Neural progenitor cell (in vitro differentiated cells): ENCODE measurements at regions not wholly inside any gene's neighbourhood (a gene's known extent, or its start where the extent isn't known, plus 50 kb on each side); places are given as distances from the start of the nearest gene placed in this dataset.

Experiments
- DNase-seq: peaks from one replicate; pipeline ENCODE4 v3.0.0-alpha.2; 2016; ENCODE audit warnings: low spot score
- H2AFZ ChIP-seq: fragments of 200-600 bp; sonication (generic); replicated peaks from 2 replicates; pipeline ENCODE4 v1.6.1; 2016; ENCODE audit warnings: antibody characterized with exemption
- H3F3A ChIP-seq: fragments of 200-600 bp; sonication (generic); 2 replicates; pipeline ENCODE4 v1.6.1; 2016; ENCODE audit warnings: antibody characterized with exemption, low read depth
- H3K27ac ChIP-seq: fragments of 200-600 bp; sonication (generic); 2 replicates; pipeline ENCODE4 v1.5.1; 2016; ENCODE audit warnings: mild to moderate bottlenecking
- H3K27me3 ChIP-seq: fragments of 200-600 bp; sonication (generic); 2 replicates; pipeline ENCODE4 v1.6.1; 2016; ENCODE audit warnings: mild to moderate bottlenecking, moderate library complexity
- H3K36me3 ChIP-seq: fragments of 200-600 bp; sonication (generic); 2 replicates; pipeline ENCODE4 v1.5.1; 2016
- H3K4me1 ChIP-seq: fragments of 200-600 bp; sonication (generic); 2 replicates; pipeline ENCODE4 v1.6.1; 2016; ENCODE audit warnings: mixed run types
- H3K4me2 ChIP-seq: fragments of 200-600 bp; sonication (generic); 2 replicates; pipeline ENCODE4 v1.6.1; 2016
- H3K4me3 ChIP-seq: fragments of 200-600 bp; sonication (generic); 2 replicates; pipeline ENCODE4 v1.5.1; 2016
- H3K79me2 ChIP-seq: fragments of 200-600 bp; sonication (generic); 2 replicates; pipeline ENCODE4 v1.6.1; 2016; ENCODE audit warnings: low read depth
- H3K9ac ChIP-seq: fragments of 200-600 bp; sonication (generic); 2 replicates; pipeline ENCODE4 v1.6.1; 2016
- H3K9me3 ChIP-seq: fragments of 200-600 bp; sonication (generic); 2 replicates; pipeline ENCODE4 v1.5.1; 2016; ENCODE audit warnings: low read depth
- H4K20me1 ChIP-seq: fragments of 200-600 bp; sonication (generic); 2 replicates; pipeline ENCODE4 v1.6.1; 2016; ENCODE audit warnings: low read depth
- H3K27ac Mint-ChIP-seq: 3 replicates; pipeline ENCODE4 v1.8.0; 2021; ENCODE audit warnings: mixed read lengths
- H3K27me3 Mint-ChIP-seq: 2 replicates; pipeline ENCODE4 v1.8.0; 2022; ENCODE audit warnings: low read depth, mild to moderate bottlenecking, inconsistent platforms, moderate library complexity, mixed read lengths; ENCODE audit not compliant: insufficient read depth
- H3K36me3 Mint-ChIP-seq: 3 replicates; pipeline ENCODE4 v1.8.0; 2021; ENCODE audit warnings: mixed read lengths
- H3K4me1 Mint-ChIP-seq: 3 replicates; pipeline ENCODE4 v1.8.0; 2021; ENCODE audit warnings: mixed read lengths
- H3K4me3 Mint-ChIP-seq: 3 replicates; pipeline ENCODE4 v1.8.0; 2021; ENCODE audit warnings: mild to moderate bottlenecking, moderate library complexity, mixed read lengths
- H3K9me3 Mint-ChIP-seq: 3 replicates; pipeline ENCODE4 v1.8.0; 2020; ENCODE audit warnings: mixed read lengths
- CTCF ChIP-seq: fragments of 200-600 bp; sonication (generic); IDR thresholded peaks from 2 replicates; pipeline ENCODE4 v1.5.1; 2017; ENCODE audit warnings: antibody characterized with exemption, mild to moderate bottlenecking
- EZH2 ChIP-seq: fragments of 200-600 bp; sonication (generic); IDR thresholded peaks from 2 replicates; pipeline ENCODE4 v1.6.1; 2017; ENCODE audit warnings: antibody characterized with exemption, mild to moderate bottlenecking, moderate library complexity
- EZH2phosphoT487 ChIP-seq: fragments of 200-600 bp; sonication (generic); IDR thresholded peaks from 2 replicates; pipeline ENCODE4 v1.6.1; 2017; ENCODE audit warnings: antibody characterized with exemption

- peaks cover 19% of the 10 kb centered on the region for H3K4me1 Mint-ChIP-seq
- Histone ChIP-seq H3K4me3 (no peak overlapping the region), H3K79me2 (no peaks in the 10 kb centered on the region)
Observed at GRCh38 chr3:176699288-176699687, 498.0 kb downstream of the TBL1XR1 start.

GRCh38 chr3:176697284-176697889 is 499.9 kb downstream of the TBL1XR1 start:
- TF ChIP-seq EZH2 (no peak), CTCF (no peak), EZH2phosphoT487 (no peak)
- Mint-ChIP-seq H3K9me3 (no peaks in the 10 kb centered on the region), H3K27ac (no peak overlapping the region), H3K27me3 (no peaks in the 10 kb centered on the region), H3K4me3 (no peak overlapping the region), H3K4me1 (peaks cover 19% of the 10 kb centered on the region), H3K36me3 (no peaks in the 10 kb centered on the region)
- Histone ChIP-seq H3K4me2 (peak overlapping the region; percentile 46), H3K27ac (no peak overlapping the region), H2AFZ (peak overlapping the region; percentile 13), H3K27me3 (no peaks in the 10 kb centered on the region), H3F3A (no peaks in the 10 kb centered on the region), H3K4me1 (peaks cover 13% of the 10 kb centered on the region), H3K9me3 (no peaks in the 10 kb centered on the region), H3K9ac (no peak overlapping the region), H3K79me2 (no peaks in the 10 kb centered on the region), H4K20me1 (no peaks in the 10 kb centered on the region), H3K4me3 (no peak overlapping the region), H3K36me3 (no peaks in the 10 kb centered on the region)
- no peak for DNase-seq

More at GRCh38 chr3:176699288-176699687, 498.0 kb downstream of the TBL1XR1 start:
- H3K4me3 Mint-ChIP-seq = no peak overlapping the region
- no peak overlapping the region for H3K27ac Mint-ChIP-seq
- Histone ChIP-seq H3K27ac (no peak overlapping the region), H2AFZ (no peak overlapping the region), H3F3A (no peaks in the 10 kb centered on the region), H3K36me3 (no peaks in the 10 kb centered on the region), H3K4me1 (peaks cover 13% of the 10 kb centered on the region), H3K9me3 (no peaks in the 10 kb centered on the region), H3K4me2 (no peak overlapping the region), H3K27me3 (no peaks in the 10 kb centered on the region), H4K20me1 (no peaks in the 10 kb centered on the region), H3K9ac (no peak overlapping the region)
- H3K36me3 Mint-ChIP-seq = no peaks in the 10 kb centered on the region
- TF ChIP-seq CTCF (no peak), EZH2 (no peak), EZH2phosphoT487 (no peak)
- no peaks in the 10 kb centered on the region for H3K9me3 Mint-ChIP-seq
- no peak for DNase-seq
- no peaks in the 10 kb centered on the region for H3K27me3 Mint-ChIP-seq

- TF ChIP-seq CTCF (no peak), EZH2phosphoT487 (no peak), EZH2 (no peak)
- H3K9ac ChIP-seq = no peak overlapping the region
- no peak overlapping the region for H3K27ac ChIP-seq
- peak overlapping the region; percentile 46 for H3K4me2 ChIP-seq
- no peak for DNase-seq
- no peaks in the 10 kb centered on the region for H4K20me1 ChIP-seq
- no peaks in the 10 kb centered on the region for H3F3A ChIP-seq
- no peaks in the 10 kb centered on the region for H3K9me3 ChIP-seq
- H3K36me3 ChIP-seq = no peaks in the 10 kb centered on the region
- Mint-ChIP-seq H3K4me1 (peaks cover 19% of the 10 kb centered on the region), H3K27me3 (peaks cover 2% of the 10 kb centered on the region), H3K36me3 (no peaks in the 10 kb centered on the region), H3K4me3 (no peak overlapping the region), H3K9me3 (no peaks in the 10 kb centered on the region), H3K27ac (no peak overlapping the region)
- no peaks in the 10 kb centered on the region for H3K27me3 ChIP-seq
- H3K4me1 ChIP-seq = peaks cover 13% of the 10 kb centered on the region
- H2AFZ ChIP-seq = peak overlapping the region; percentile 13
- no peak overlapping the region for H3K4me3 ChIP-seq
- H3K79me2 ChIP-seq = no peaks in the 10 kb centered on the region
Observed at GRCh38 chr3:176696816-176697215, 500.5 kb downstream of the TBL1XR1 start.
